Mammary epithelial cell (primary cell): ENCODE measurements at regions not wholly inside any gene's neighbourhood (a gene's known extent, or its start where the extent isn't known, plus 50 kb on each side); places are given as distances from the start of the nearest gene placed in this dataset.

ENCODE experiments used
- EZH2 ChIP-seq: IDR thresholded peaks from 2 replicates; pipeline ENCODE4 v1.6.1; 2012; ENCODE audit warnings: low read length, inconsistent platforms, borderline replicate concordance
- TF ChIP-seq, protein P1 (sequence below), 2 donors: IDR thresholded peaks in 1 of 2; conservative IDR thresholded peaks in 1 of 2; 2 replicates each; pipeline ENCODE4 v1.5.1; 2011 to 2012; ENCODE audit warnings: inconsistent platforms in 2 of 2, low read length in 2 of 2, mild to moderate bottlenecking in 2 of 2, control low read depth in 1 of 2, low read depth in 1 of 2; ENCODE audit not compliant: insufficient read depth in 1 of 2; ENCODE audit errors: extremely low read depth in 1 of 2

GRCh38 chr4:184324939-184325477, 107.3 kb upstream of the ENPP6 start:
- TF ChIP-seq, protein P1, sequence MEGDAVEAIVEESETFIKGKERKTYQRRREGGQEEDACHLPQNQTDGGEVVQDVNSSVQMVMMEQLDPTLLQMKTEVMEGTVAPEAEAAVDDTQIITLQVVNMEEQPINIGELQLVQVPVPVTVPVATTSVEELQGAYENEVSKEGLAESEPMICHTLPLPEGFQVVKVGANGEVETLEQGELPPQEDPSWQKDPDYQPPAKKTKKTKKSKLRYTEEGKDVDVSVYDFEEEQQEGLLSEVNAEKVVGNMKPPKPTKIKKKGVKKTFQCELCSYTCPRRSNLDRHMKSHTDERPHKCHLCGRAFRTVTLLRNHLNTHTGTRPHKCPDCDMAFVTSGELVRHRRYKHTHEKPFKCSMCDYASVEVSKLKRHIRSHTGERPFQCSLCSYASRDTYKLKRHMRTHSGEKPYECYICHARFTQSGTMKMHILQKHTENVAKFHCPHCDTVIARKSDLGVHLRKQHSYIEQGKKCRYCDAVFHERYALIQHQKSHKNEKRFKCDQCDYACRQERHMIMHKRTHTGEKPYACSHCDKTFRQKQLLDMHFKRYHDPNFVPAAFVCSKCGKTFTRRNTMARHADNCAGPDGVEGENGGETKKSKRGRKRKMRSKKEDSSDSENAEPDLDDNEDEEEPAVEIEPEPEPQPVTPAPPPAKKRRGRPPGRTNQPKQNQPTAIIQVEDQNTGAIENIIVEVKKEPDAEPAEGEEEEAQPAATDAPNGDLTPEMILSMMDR (conservative IDR thresholded peaks at IDR 0.05 in 1 of 2, IDR thresholded peaks at IDR 0.05 in 1 of 2; ENCODE audit: extremely low read depth in 1 of 2, insufficient read depth in 1 of 2, low read depth in 1 of 2, low read length in 2 of 2) = no peak
- no peak for TF ChIP-seq EZH2
